ENCODE measurements at regions not wholly inside any gene's neighbourhood (a gene's known extent, or its start where the extent isn't known, plus 50 kb on each side); places are given as distances from the start of the nearest gene placed in this dataset.

DNA sequence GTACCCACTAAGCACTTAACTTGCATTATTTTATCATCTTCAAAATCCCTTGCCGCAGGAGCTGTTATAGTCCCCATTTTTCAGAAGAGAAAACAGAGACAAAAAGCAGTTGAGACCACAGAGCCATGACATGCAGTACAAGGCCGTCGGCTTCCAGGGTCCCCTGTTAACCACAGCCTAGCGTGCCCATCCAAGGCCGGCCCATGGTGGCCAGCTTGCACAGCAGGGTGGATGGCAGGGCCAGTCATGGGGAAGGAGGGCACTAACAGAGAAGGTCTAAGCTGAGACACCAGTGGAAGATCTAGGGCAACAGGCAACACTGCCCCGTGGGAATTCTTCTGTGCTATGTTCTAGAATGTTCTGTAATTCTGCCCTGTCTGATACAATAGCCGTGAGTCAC lies 192.6 kb upstream of the ID2 start:
- POLR2A ChIA-PET, result interaction anchor here (0.6 to 1.5 kb wide), 3 partner anchors 14 to 193 kb away, joined by 3 to 6 read pairs (median 3); partner anchors contain the start of gene ID2
- H3K79me2 ChIP-seq (ENCODE audit: control insufficient read depth, insufficient read depth, low read length), result no peaks in the 10 kb centered on the region
- H3K27ac ChIP-seq (ENCODE audit: extremely low read depth, low read depth, low read length), result no peak overlapping the region
- H3K9ac ChIP-seq (ENCODE audit: insufficient read depth in 1 of 2, low read depth in 2 of 2, low read length in 2 of 2), result no peak overlapping the region
- ATAC-seq (no peak), FAIRE-seq (no peak), DNase-seq (ENCODE audit: extremely low read depth in 1 of 4, low spot score in 3 of 4) (no peak)
- in situ Hi-C loops (cut with MboI), result no loop called here
- H3K9me3 ChIP-seq (replicated peaks; ENCODE audit: control insufficient read depth, insufficient read depth, low read depth, low read length), result no peaks in the 10 kb centered on the region
- no peaks in the 10 kb centered on the region for H3K36me3 ChIP-seq (ENCODE audit: control insufficient read depth, insufficient read depth, low read length)
- BruUV-seq (replicated peaks), result no TSS peak
- TF ChIP-seq CHD4 (IDR thresholded peaks at IDR 0.05; ENCODE audit: insufficient read depth, insufficient replicate concordance, low read depth, low read length, poor library complexity, severe bottlenecking) (no peak), ZKSCAN8 (CRISPR knock-in tag; IDR thresholded peaks at IDR 0.05) (no peak), MBD2 (IDR thresholded peaks at IDR 0.05; ENCODE audit: borderline replicate concordance, low read depth) (no peak), ZNF830 (CRISPR knock-in tag; IDR thresholded peaks at IDR 0.05) (no peak), C11orf30 (IDR thresholded peaks at IDR 0.05; ENCODE audit: low read depth) (no peak), CHCHD3 (CRISPR knock-in tag; IDR thresholded peaks at IDR 0.05) (no peak), POLR2A (conservative IDR thresholded peaks at IDR 0.05) (no peak), MXI1 (IDR thresholded peaks at IDR 0.05; ENCODE audit: low read depth, low read length) (no peak), ZNF316 (IDR thresholded peaks at IDR 0.05) (no peak), ASH1L (IDR thresholded peaks at IDR 0.05; ENCODE audit: borderline replicate concordance, low read depth, partially characterized antibody) (no peak), POLR2AphosphoS5 (IDR thresholded peaks at IDR 0.05; ENCODE audit: control insufficient read depth, insufficient read depth, low read depth, low read length) (no peak), JUNB (CRISPR knock-in tag; conservative IDR thresholded peaks at IDR 0.05) (no peak), CAMTA2 (CRISPR knock-in tag; conservative IDR thresholded peaks at IDR 0.05) (no peak), SIN3B (IDR thresholded peaks at IDR 0.05; ENCODE audit: low read depth) (no peak), ZNF589 (CRISPR knock-in tag; IDR thresholded peaks at IDR 0.05; ENCODE audit: low read depth) (no peak), KDM5B (IDR thresholded peaks at IDR 0.05; ENCODE audit: insufficient replicate concordance, low read depth, low read length) (no peak), KHSRP (IDR thresholded peaks at IDR 0.05) (no peak)
- TF ChIP-seq, protein P1, sequence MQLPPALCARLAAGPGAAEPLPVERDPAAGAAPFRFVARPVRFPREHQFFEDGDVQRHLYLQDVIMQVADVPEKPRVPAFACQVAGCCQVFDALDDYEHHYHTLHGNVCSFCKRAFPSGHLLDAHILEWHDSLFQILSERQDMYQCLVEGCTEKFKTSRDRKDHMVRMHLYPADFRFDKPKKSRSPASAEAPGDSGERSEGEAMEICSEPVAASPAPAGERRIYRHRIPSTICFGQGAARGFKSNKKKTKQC (CRISPR knock-in tag; IDR thresholded peaks at IDR 0.05), result no peak
- TF ChIP-seq, protein P2, sequence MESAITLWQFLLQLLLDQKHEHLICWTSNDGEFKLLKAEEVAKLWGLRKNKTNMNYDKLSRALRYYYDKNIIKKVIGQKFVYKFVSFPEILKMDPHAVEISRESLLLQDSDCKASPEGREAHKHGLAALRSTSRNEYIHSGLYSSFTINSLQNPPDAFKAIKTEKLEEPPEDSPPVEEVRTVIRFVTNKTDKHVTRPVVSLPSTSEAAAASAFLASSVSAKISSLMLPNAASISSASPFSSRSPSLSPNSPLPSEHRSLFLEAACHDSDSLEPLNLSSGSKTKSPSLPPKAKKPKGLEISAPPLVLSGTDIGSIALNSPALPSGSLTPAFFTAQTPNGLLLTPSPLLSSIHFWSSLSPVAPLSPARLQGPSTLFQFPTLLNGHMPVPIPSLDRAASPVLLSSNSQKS (CRISPR knock-in tag; IDR thresholded peaks at IDR 0.05), result no peak
- TF ChIP-seq, protein P3, sequence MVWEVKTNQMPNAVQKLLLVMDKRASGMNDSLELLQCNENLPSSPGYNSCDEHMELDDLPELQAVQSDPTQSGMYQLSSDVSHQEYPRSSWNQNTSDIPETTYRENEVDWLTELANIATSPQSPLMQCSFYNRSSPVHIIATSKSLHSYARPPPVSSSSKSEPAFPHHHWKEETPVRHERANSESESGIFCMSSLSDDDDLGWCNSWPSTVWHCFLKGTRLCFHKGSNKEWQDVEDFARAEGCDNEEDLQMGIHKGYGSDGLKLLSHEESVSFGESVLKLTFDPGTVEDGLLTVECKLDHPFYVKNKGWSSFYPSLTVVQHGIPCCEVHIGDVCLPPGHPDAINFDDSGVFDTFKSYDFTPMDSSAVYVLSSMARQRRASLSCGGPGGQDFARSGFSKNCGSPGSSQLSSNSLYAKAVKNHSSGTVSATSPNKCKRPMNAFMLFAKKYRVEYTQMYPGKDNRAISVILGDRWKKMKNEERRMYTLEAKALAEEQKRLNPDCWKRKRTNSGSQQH (CRISPR knock-in tag; IDR thresholded peaks at IDR 0.05), result no peak
- H2AFZ ChIP-seq (ENCODE audit: low read depth, low read length), result no peak overlapping the region
- H4K20me1 ChIP-seq (replicated peaks; ENCODE audit: control insufficient read depth, insufficient read depth, low read length), result no peaks in the 10 kb centered on the region; the same call in 1 of the 2 replicates
- H3K4me2 ChIP-seq (ENCODE audit: insufficient read depth, low read length), result no peak overlapping the region
- CTCF ChIA-PET (ENCODE audit: low intra/inter-chr PET ratio), result no interaction called here
- H3K4me3 ChIP-seq, result no peak overlapping the region
- intact Hi-C loops (cut with micrococcal nuclease), result no loop called here
- peaks cover 48 to 74% of the 10 kb centered on the region in 2 experiments for H3K27me3 ChIP-seq (ENCODE audit: control insufficient read depth in 2 of 2, insufficient read depth in 2 of 2, low read length in 2 of 2)
- H3K4me1 ChIP-seq (replicated peaks in 1 of 2; ENCODE audit: control insufficient read depth in 2 of 2, insufficient read depth in 2 of 2, low read length in 2 of 2), result peaks cover 0 to 3% of the 10 kb centered on the region in 2 experiments; a peak in 1 of 5 replicates
- WGBS (ENCODE audit: insufficient coverage, low coverage, missing lambda C conversion rate), result 9% methylated on average over 7 of the region's 7 CpGs
- no peaks in the 10 kb centered on the region for H3K9me1 ChIP-seq (ENCODE audit: control insufficient read depth, insufficient read depth, low read length)

Measured in K562 (cell line).